NCI-H2171 (cell line): ENCODE measurements at regions not wholly inside any gene's neighbourhood (a gene's known extent, or its start where the extent isn't known, plus 50 kb on each side); places are given as distances from the start of the nearest gene placed in this dataset.

Experiments
- DNase-seq: peaks from one replicate; lab custom pipeline; 2025; lab: John Stamatoyannopoulos, UW

GRCh38 chr11:95486466-95486865 lies 255.5 kb upstream of the SESN3 start:
- DNase-seq, result peak; percentile 23

DNA sequence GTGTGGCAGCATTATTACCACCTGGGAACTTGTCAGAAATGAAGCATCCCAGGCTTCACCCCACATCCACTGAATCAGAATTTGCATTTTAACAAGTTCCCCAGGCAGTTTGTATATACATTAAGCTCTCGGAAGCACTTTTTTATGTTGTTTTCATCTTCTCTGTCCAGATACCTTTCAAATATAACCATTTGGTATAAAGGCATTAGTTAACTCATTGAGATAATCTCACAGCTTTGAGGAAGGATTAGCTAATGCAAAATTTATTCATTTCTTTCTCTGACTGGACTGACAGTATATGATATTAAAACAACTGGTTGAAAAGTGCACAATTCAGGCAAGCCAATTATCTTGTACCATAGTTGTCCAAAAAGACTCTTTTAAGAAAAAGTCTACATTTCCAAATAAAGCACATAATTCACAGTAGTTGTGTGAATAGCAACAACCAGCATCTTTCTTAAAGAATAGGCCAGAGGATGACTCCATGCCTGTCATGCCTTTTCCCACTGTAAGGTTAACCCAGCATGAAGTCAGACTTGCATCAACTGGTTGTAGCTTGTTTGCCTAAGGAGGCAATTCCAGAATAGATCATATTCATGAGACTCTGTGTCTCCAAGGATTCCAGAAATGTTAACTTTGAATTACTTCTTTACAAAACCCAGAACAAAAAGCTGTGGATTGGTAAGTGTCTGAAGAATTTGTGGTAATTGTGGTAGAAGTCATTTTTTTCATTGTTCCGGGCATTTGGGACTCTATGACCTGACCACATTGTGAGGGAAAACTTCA lies 254.3 kb upstream of the SESN3 start:
- no peak for DNase-seq

- no peak for DNase-seq
Observed at GRCh38 chr11:95483339-95483738, 252.3 kb upstream of the SESN3 start.

- no peak for DNase-seq
Observed at GRCh38 chr11:95478003-95478402, 247.0 kb upstream of the SESN3 start.

DNA sequence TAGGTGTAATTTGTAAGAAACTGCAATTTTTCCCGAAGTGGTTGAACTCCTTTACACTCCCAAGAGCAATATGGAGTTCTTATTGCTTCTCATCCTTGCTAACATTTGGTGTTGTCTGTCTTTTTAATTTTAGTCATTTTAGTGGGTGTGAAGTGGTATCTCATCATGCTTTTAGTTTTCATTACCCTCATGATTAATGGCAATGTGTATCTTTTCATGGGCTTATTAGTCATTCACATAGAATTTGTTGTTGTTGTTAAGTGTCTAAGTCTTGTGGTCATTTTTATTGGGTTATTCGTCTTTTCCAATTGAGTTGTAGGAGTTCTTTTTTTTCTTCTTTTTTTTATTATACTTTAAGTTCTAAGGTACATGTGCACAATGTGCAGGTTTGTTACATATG lies 238.3 kb upstream of the SESN3 start:
- DNase-seq, result no peak

DNA sequence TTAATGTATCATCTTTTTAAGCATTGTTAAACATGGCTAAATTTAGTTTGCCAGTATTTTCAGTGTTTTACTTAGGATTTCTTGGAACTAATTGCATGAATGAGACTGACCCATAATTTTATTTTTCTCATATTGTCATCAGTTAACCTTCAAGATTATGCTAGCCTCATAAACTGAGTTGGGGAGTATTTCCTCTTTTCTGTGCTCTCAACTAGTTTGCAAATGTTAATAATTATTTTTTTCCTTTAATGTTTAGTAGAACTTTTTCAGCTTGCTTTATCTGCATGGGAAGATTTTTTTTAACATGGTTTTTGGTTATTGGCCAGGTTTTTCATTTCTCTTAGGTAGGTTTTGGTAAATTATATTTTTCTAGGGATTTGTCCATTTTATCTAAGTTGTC lies 235.4 kb upstream of the SESN3 start:
- no peak for DNase-seq

- no peak for DNase-seq
Observed at GRCh38 chr11:95465887-95466286, 234.9 kb upstream of the SESN3 start.

DNA sequence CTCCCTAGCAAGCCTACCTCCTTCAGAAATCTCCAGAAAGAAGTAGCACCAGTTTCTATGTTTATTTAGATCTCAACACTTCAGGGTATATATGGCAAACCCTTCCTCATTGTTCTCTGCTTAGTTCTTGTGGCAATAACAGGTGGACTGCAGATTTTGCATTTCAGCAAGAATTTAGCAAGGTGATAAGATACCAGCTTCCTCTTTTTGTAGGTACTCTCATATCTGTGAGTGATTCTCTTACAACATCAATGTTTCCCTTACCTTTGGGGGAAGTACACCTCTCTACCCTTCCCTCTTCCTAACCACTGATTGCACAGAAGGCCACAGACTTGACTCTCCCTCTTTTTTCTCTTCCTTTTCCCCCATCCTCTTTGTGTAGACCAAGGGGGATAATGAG lies 230.9 kb upstream of the SESN3 start:
- no peak for DNase-seq

DNA sequence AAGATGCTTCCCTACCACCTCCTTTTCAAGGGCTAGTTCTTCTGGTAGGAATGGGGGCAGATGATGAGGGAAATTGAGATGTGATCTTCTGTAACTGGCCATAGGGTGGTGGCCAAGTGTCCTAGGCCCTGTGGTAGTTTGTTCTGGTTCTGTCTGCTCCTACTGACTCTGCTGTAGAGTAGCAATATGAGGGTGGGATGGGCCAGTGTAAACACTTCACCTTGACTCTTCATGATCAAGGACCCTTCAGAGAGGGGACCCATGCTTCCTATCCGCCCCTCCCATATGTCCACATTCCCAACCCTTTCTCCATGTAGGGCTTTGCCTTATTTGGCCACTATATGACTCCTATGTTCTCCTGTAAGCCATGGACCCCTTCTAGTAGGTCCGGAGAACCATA lies 230.3 kb upstream of the SESN3 start:
- no peak for DNase-seq

- peak; percentile 5 for DNase-seq
Observed at GRCh38 chr11:95459291-95460042, 228.5 kb upstream of the SESN3 start.

GRCh38 chr11:95456714-95457491 lies 225.9 kb upstream of the SESN3 start:
- DNase-seq, result peak; percentile 18

GRCh38 chr11:95455228-95455970 lies 224.4 kb upstream of the SESN3 start:
- no peak for DNase-seq

GRCh38 chr11:95453616-95454171 lies 222.7 kb upstream of the SESN3 start:
- no peak for DNase-seq

DNA sequence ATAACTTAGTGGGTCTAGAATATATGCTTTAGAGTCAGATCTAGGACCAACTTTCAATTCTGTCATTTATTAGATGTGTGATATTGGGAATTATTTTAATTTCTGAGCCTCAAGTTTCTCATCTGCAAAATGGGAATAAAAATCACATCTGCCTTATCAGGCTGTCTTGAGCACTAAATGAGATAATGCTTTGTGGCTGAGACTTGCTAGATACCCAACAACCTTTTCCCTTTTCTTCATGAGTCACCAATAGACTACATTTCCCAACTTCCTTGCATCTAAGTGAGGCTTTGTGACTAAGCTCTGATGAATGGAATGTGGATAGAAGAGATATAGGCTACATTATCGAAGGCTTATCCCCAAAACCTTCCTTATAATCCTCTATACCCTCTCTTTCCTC lies 220.7 kb upstream of the SESN3 start:
- DNase-seq, result no peak

DNA sequence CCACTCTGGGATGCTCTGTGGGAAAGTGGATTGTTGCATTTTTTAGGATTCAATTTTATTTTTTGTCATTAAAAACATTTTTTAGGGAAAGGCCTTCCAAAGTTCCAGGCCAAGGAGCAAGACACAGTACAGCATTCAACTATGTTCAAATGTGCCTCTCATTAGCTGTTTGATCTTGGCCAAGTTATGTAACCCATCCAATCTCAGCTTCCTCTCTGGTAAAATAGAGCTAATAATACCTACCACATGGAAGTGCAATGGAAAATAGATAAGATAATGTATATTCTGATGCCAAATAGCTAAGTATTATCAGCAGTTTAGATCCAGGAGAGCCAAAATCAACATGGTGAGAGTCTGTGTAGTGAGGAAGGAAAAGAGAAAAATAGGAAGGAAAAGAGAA lies 220.3 kb upstream of the SESN3 start:
- DNase-seq, result no peak

DNA sequence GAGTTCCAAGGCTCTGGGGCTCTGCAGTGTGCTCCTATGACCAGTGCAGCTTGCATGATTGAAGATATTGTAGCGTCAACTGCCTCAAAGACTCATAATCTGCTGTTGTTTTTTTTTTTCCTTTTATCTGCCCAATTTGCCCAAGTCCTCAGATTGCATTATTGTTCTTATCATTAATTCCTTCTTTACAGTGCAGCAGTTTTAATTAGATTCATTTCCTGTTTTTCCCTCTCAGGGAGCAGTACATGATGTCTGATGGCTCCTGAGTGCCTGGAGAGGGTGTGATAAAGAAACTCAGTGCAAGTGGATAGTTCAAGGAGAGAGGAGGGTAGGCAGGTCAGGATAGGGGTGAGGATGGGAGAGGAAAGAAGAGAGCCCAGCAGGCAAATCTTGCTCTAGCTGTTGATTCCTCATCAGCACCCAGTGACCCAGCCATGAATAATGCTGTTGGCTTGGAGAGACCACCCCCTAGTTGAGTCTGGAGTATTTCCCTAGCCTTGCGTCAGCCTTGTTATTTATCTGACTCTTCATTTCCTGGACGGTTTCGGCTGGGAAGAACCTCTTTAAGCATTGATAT lies 219.6 kb upstream of the SESN3 start:
- DNase-seq, result no peak

DNA sequence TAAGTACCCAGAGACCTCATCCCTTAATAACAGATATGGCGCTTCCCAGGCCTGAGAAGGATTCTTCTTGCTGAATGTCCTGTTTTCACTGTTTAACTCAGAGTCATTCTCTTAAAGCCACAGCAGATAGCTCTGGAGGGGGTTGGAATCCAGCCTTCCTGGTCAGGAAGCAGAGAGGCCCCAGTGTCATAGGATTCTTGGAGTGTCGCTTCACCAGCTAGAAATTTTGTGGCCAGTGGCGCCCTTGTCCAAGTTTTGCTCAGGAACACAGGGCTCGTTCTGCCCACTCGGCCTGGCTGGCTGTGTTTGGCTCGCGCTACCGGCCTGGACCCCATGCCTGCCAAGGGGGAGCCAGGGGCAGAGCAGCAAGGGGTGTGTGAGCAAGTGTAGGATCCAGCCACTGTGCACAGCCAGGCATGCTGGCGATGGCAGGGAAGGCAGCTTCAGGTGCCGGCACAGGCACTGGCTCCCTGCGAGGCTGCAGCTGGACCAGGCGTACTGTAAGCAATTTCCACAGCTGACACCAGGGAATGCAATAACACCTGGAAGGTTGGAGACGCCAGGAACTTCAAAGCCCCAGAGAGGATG lies 214.8 kb upstream of the SESN3 start:
- DNase-seq, result no peak

- no peak for DNase-seq
Observed at GRCh38 chr11:95444309-95445241, 213.6 kb upstream of the SESN3 start.

DNA sequence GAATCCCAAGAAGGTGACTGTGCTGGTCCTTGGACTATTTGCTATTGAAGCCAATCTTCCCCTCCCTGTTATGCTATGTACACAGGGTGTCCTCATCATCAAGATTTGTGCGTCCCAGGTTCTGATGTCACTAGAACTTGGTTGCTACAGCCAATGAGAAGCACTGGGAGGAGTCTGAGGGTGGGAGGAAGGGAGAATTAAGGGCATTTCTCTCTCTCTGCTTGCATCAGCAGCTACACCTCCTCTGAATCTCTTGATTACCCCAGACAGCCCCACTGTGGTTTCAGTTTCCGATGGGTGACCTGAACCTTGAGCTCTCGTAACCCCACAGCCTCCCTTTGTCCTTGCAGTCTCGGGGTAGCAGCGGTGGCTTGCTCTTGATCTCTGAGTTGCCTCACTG lies 212.4 kb upstream of the SESN3 start:
- DNase-seq, result no peak

GRCh38 chr11:95442531-95443050 lies 211.6 kb upstream of the SESN3 start:
- no peak for DNase-seq
